GM23338 (cell line): ENCODE measurements at regions not wholly inside any gene's neighbourhood (a gene's known extent, or its start where the extent isn't known, plus 50 kb on each side); places are given as distances from the start of the nearest gene placed in this dataset.

Experiments
- ATAC-seq: fragments of 200-7000 bp; cut with Tn5 transposase; 3 replicates; pipeline ENCODE4 v1.9.1; 2020
- DNase-seq: peaks from one replicate; pipeline ENCODE4 v3.0.0-alpha.2; 2015; ENCODE audit warnings: low spot score
- H2AFZ ChIP-seq: fragments of 200-600 bp; sonication (generic); 2 replicates; pipeline ENCODE4 v1.8.0; 2016; ENCODE audit warnings: antibody characterized with exemption, mild to moderate bottlenecking, moderate library complexity
- H3F3A ChIP-seq: fragments of 200-600 bp; sonication (generic); replicated peaks from 2 replicates; pipeline ENCODE4 v1.8.0; 2017; ENCODE audit warnings: antibody characterized with exemption, mixed run types, low read depth
- H3K27ac ChIP-seq: fragments of 200-600 bp; sonication (generic); 2 replicates; pipeline ENCODE4 v1.6.1; 2016; ENCODE audit warnings: low read depth
- H3K27me3 ChIP-seq: fragments of 200-600 bp; sonication (generic); 2 replicates; pipeline ENCODE4 v1.8.0; 2016; ENCODE audit warnings: mild to moderate bottlenecking, mixed run types, moderate library complexity; ENCODE audit not compliant: insufficient read depth
- H3K36me3 ChIP-seq: fragments of 200-600 bp; sonication (generic); 2 replicates; pipeline ENCODE4 v1.8.0; 2016; ENCODE audit warnings: mild to moderate bottlenecking; ENCODE audit not compliant: insufficient read depth
- H3K4me1 ChIP-seq: fragments of 200-600 bp; sonication (generic); 2 replicates; pipeline ENCODE4 v1.8.0; 2016; ENCODE audit warnings: mild to moderate bottlenecking, moderate library complexity; ENCODE audit not compliant: insufficient read depth
- H3K4me2 ChIP-seq: fragments of 200-600 bp; sonication (generic); 2 replicates; pipeline ENCODE4 v1.7.1; 2017; ENCODE audit warnings: mixed run types
- H3K4me3 ChIP-seq: fragments of 200-600 bp; sonication (generic); 2 replicates; pipeline ENCODE4 v1.6.1; 2016; ENCODE audit warnings: mixed run types
- H3K79me2 ChIP-seq: fragments of 200-600 bp; sonication (generic); replicated peaks from 2 replicates; pipeline ENCODE4 v1.8.0; 2017; ENCODE audit warnings: mild to moderate bottlenecking; ENCODE audit not compliant: insufficient read depth
- H3K9me2 ChIP-seq: fragments of 200-600 bp; sonication (generic); 2 replicates; pipeline ENCODE4 v1.8.0; 2017; ENCODE audit not compliant: insufficient read depth
- H4K20me1 ChIP-seq: fragments of 200-600 bp; sonication (generic); replicated peaks from 2 replicates; pipeline ENCODE4 v1.8.0; 2017; ENCODE audit warnings: mild to moderate bottlenecking; ENCODE audit not compliant: insufficient read depth
- H3K27ac Mint-ChIP-seq: 2 replicates; pipeline ENCODE4 v1.8.0; 2020; ENCODE audit warnings: inconsistent platforms, mild to moderate bottlenecking, moderate library complexity, mixed read lengths
- H3K27me3 Mint-ChIP-seq: 3 replicates; pipeline ENCODE4 v1.8.0; 2022; ENCODE audit warnings: low read depth, mild to moderate bottlenecking, moderate library complexity, mixed read lengths, inconsistent platforms; ENCODE audit not compliant: insufficient read depth, poor library complexity
- H3K36me3 Mint-ChIP-seq: 3 replicates; pipeline ENCODE4 v1.8.0; 2021; ENCODE audit warnings: low read depth, mild to moderate bottlenecking, inconsistent platforms, moderate library complexity, mixed read lengths
- H3K4me1 Mint-ChIP-seq: 3 replicates; pipeline ENCODE4 v1.8.0; 2020; ENCODE audit warnings: mild to moderate bottlenecking, inconsistent platforms, mixed read lengths
- H3K4me3 Mint-ChIP-seq: 3 replicates; pipeline ENCODE4 v1.8.0; 2021; ENCODE audit warnings: moderate library complexity, mild to moderate bottlenecking, inconsistent platforms, mixed read lengths
- H3K9me3 Mint-ChIP-seq: 3 replicates; pipeline ENCODE4 v1.8.0; 2020; ENCODE audit warnings: moderate library complexity, mild to moderate bottlenecking, inconsistent platforms, mixed read lengths
- CREB1 ChIP-seq: fragments of 250-450 bp; sonication (Bioruptor Pico); IDR thresholded peaks from 2 replicates; pipeline ENCODE4 v1.5.0; 2020; ENCODE audit warnings: low read depth, mild to moderate bottlenecking, moderate library complexity
- ETS1 ChIP-seq: IDR thresholded peaks from 2 replicates; pipeline ENCODE4 v1.6.1; 2016; ENCODE audit warnings: antibody characterized with exemption
- EZH2 ChIP-seq: fragments of 200-600 bp; sonication (generic); IDR thresholded peaks from one replicate; pipeline ENCODE4 v1.8.0; 2017; ENCODE audit warnings: antibody characterized with exemption, mild to moderate bottlenecking, low read depth; ENCODE audit not compliant: unreplicated experiment
- EZH2phosphoT487 ChIP-seq: fragments of 200-600 bp; sonication (generic); IDR thresholded peaks from one replicate; pipeline ENCODE4 v1.8.1; 2018; ENCODE audit warnings: antibody characterized with exemption; ENCODE audit not compliant: unreplicated experiment
- NANOG ChIP-seq: IDR thresholded peaks from 2 replicates; pipeline ENCODE4 v1.6.1; 2016; ENCODE audit warnings: antibody characterized with exemption, borderline replicate concordance
- POLR2AphosphoS5 ChIP-seq: IDR thresholded peaks from 2 replicates; pipeline ENCODE4 v1.6.1; 2016; ENCODE audit warnings: antibody characterized with exemption, low read depth
- ZNF114 ChIP-seq: fragments of 250-450 bp; sonication (Bioruptor Pico); IDR thresholded peaks from 2 replicates; pipeline ENCODE4 v1.5.0; 2020; ENCODE audit warnings: mild to moderate bottlenecking, moderate library complexity
- ZNF331 ChIP-seq: fragments of 250-450 bp; sonication (Bioruptor Pico); IDR thresholded peaks from 2 replicates; pipeline ENCODE4 v1.5.0; 2020; ENCODE audit warnings: low read depth, mild to moderate bottlenecking, moderate library complexity
- ZNF462 ChIP-seq: fragments of 250-450 bp; sonication (Bioruptor Pico); IDR thresholded peaks from 2 replicates; pipeline ENCODE4 v1.5.0; 2020; ENCODE audit warnings: mild to moderate bottlenecking, moderate library complexity

- no peak for TF ChIP-seq ZNF462 (CRISPR knock-in tag)
- TF ChIP-seq NANOG, result no peak
- no peak for TF ChIP-seq EZH2phosphoT487
- TF ChIP-seq POLR2AphosphoS5, result no peak
Measured at GRCh38 chr9:82920154-82920553, 142.8 kb downstream of the RASEF start (continued).

- Histone ChIP-seq H3K79me2 (no peaks in the 10 kb centered on the region), H3K4me2 (no peak overlapping the region), H3K4me3 (no peak overlapping the region), H3K36me3 (no peaks in the 10 kb centered on the region), H3K4me1 (peaks cover 10% of the 10 kb centered on the region; the same call in 1 of the 2 replicates), H4K20me1 (no peaks in the 10 kb centered on the region), H3F3A (no peaks in the 10 kb centered on the region), H3K27ac (no peak overlapping the region), H3K9me2 (peaks cover 3% of the 10 kb centered on the region; the same call in 1 of the 2 replicates), H3K27me3 (no peaks in the 10 kb centered on the region), H2AFZ (0 out of 2 replicates have a peak overlapping the region, but pooled peaks have one; percentile 93)
- Mint-ChIP-seq H3K27ac (no peak overlapping the region), H3K36me3 (no peaks in the 10 kb centered on the region; the same call in 1 of the 3 replicates), H3K9me3 (peaks cover 4% of the 10 kb centered on the region; the same call in 1 of the 3 replicates), H3K4me3 (no peak overlapping the region), H3K4me1 (peaks cover 16% of the 10 kb centered on the region), H3K27me3 (peaks cover 2% of the 10 kb centered on the region)
- ATAC-seq (no peak), DNase-seq (no peak)
- TF ChIP-seq EZH2phosphoT487, result no peak
- TF ChIP-seq EZH2, result no peak
- no peak for TF ChIP-seq ZNF331 (CRISPR knock-in tag)
- no peak for TF ChIP-seq ZNF114 (CRISPR knock-in tag)
- TF ChIP-seq CREB1 (CRISPR knock-in tag), result no peak
- no peak for TF ChIP-seq ETS1
- TF ChIP-seq ZNF462 (CRISPR knock-in tag), result no peak
- TF ChIP-seq POLR2AphosphoS5, result no peak
Measured at GRCh38 chr9:82922686-82923085, 140.3 kb downstream of the RASEF start.
